Activated CD8-positive, alpha-beta memory T cell treated with anti-CD3 and anti-CD28 coated beads, Interleukin-2, amount 50 U/mL, for 48 hours (primary cell): ENCODE measurements at regions not wholly inside any gene's neighbourhood (a gene's known extent, or its start where the extent isn't known, plus 50 kb on each side); places are given as distances from the start of the nearest gene placed in this dataset.

Experiments used
- DNase-seq: peaks from one replicate; pipeline ENCODE4 v3.0.0-alpha.2; 2020

- no peak for DNase-seq
These were observed 270.6 kb downstream of the C1D start for GRCh38 chr2:67792191-67792590.

- DNase-seq, result no peak
These were observed 270.1 kb downstream of the C1D start for GRCh38 chr2:67792681-67793091.

GRCh38 chr2:67797801-67798540 is 264.8 kb downstream of the C1D start:
- DNase-seq, result no peak

GRCh38 chr2:67798541-67799160 is 264.2 kb downstream of the C1D start:
- no peak for DNase-seq

- DNase-seq, result no peak
These were observed 262.9 kb downstream of the C1D start for GRCh38 chr2:67799886-67800285.

GRCh38 chr2:67802291-67802690 is 260.5 kb downstream of the C1D start:
- DNase-seq, result no peak

- no peak for DNase-seq
These were observed 260.0 kb downstream of the C1D start for GRCh38 chr2:67802824-67803223.

- no peak for DNase-seq
These were observed 256.0 kb downstream of the C1D start for GRCh38 chr2:67806816-67807215.

- no peak for DNase-seq
These were observed 254.7 kb downstream of the C1D start for GRCh38 chr2:67808112-67808511.

GRCh38 chr2:67812682-67813081 is 250.1 kb downstream of the C1D start:
- DNase-seq, result no peak

- no peak for DNase-seq
These were observed 239.1 kb downstream of the C1D start for GRCh38 chr2:67823726-67824125.

- no peak for DNase-seq
These were observed 238.6 kb downstream of the C1D start for GRCh38 chr2:67824186-67824585.

- no peak for DNase-seq
These were observed 237.3 kb downstream of the C1D start for GRCh38 chr2:67825476-67825875.

GRCh38 chr2:67828066-67828465 is 234.7 kb downstream of the C1D start:
- no peak for DNase-seq

GRCh38 chr2:67829470-67829869 is 233.3 kb downstream of the C1D start:
- no peak for DNase-seq

GRCh38 chr2:67833632-67834031 is 229.2 kb downstream of the C1D start:
- no peak for DNase-seq

- DNase-seq, result no peak
These were observed 228.3 kb downstream of the C1D start for GRCh38 chr2:67834482-67834881.

GRCh38 chr2:67835266-67835665 is 227.5 kb downstream of the C1D start:
- no peak for DNase-seq

- DNase-seq, result no peak
These were observed 225.9 kb downstream of the C1D start for GRCh38 chr2:67836866-67837265.

GRCh38 chr2:67838205-67838604 is 224.6 kb downstream of the C1D start:
- DNase-seq, result no peak

- DNase-seq, result no peak
These were observed 223.6 kb downstream of the C1D start for GRCh38 chr2:67839242-67839641.

- no peak for DNase-seq
These were observed 223.1 kb downstream of the C1D start for GRCh38 chr2:67839668-67840067.

GRCh38 chr2:67840460-67841068 is 222.2 kb downstream of the C1D start:
- DNase-seq, result no peak

- no peak for DNase-seq
These were observed 221.1 kb downstream of the C1D start for GRCh38 chr2:67841711-67842110.
